Limb (tissue), 2 donors: ENCODE measurements at regions not wholly inside any gene's neighbourhood (a gene's known extent, or its start where the extent isn't known, plus 50 kb on each side); places are given as distances from the start of the nearest gene placed in this dataset.

Source experiments
- DNase-seq, 2 donors: peaks; one replicate each; pipeline ENCODE4 v3.0.0-alpha.2; 2016; ENCODE audit errors: extremely low spot score in 2 of 2

- DNase-seq: peak in 1 of 2 donors; percentile 92
Observed at GRCh38 chr9:87324613-87325194, 173.0 kb upstream of the DAPK1 start.

- DNase-seq: no peak
Observed at GRCh38 chr9:87327575-87328125, 170.0 kb upstream of the DAPK1 start.

- DNase-seq: no peak
Observed at GRCh38 chr9:87333802-87334201, 163.9 kb upstream of the DAPK1 start.

GRCh38 chr9:87334366-87334765, 163.3 kb upstream of the DAPK1 start:
- no peak for DNase-seq

GRCh38 chr9:87336407-87336806, 161.3 kb upstream of the DAPK1 start:
- DNase-seq: no peak

- DNase-seq: peak in 1 of 2 donors; percentile 90
Observed at GRCh38 chr9:87336914-87337333, 160.7 kb upstream of the DAPK1 start.

- peak in 1 of 2 donors; percentile 15 for DNase-seq
Observed at GRCh38 chr9:87337335-87338087, 160.2 kb upstream of the DAPK1 start.

- DNase-seq: no peak
Observed at GRCh38 chr9:87338088-87338989, 159.3 kb upstream of the DAPK1 start.

- no peak for DNase-seq
Observed at GRCh38 chr9:87340391-87340790, 157.3 kb upstream of the DAPK1 start.

GRCh38 chr9:87342743-87343142, 154.9 kb upstream of the DAPK1 start:
- DNase-seq: no peak

GRCh38 chr9:87343816-87344430, 153.7 kb upstream of the DAPK1 start:
- no peak for DNase-seq

- DNase-seq: no peak
Observed at GRCh38 chr9:87346061-87346665, 151.5 kb upstream of the DAPK1 start.

- DNase-seq: no peak
Observed at GRCh38 chr9:87350915-87351314, 146.8 kb upstream of the DAPK1 start.

GRCh38 chr9:87353301-87353700, 144.4 kb upstream of the DAPK1 start:
- DNase-seq: no peak

GRCh38 chr9:87354147-87354546, 143.5 kb upstream of the DAPK1 start:
- DNase-seq: no peak

GRCh38 chr9:87357600-87357999, 140.1 kb upstream of the DAPK1 start:
- DNase-seq: no peak

- DNase-seq: no peak
Observed at GRCh38 chr9:87359264-87359663, 138.4 kb upstream of the DAPK1 start.

- DNase-seq: no peak
Observed at GRCh38 chr9:87359958-87360601, 137.6 kb upstream of the DAPK1 start.

GRCh38 chr9:87370049-87370685, 127.5 kb upstream of the DAPK1 start:
- no peak for DNase-seq

GRCh38 chr9:87371795-87372355, 125.8 kb upstream of the DAPK1 start:
- DNase-seq: no peak
